ENCODE measurements at regions not wholly inside any gene's neighbourhood (a gene's known extent, or its start where the extent isn't known, plus 50 kb on each side); places are given as distances from the start of the nearest gene placed in this dataset.
A peak's percentile ranks its signal among the peaks of the same experiment; 100 is the strongest.
"Not testable (repeated sequence)": the region's sequence is repeated elsewhere in the genome, so short reads cannot be mapped to it uniquely, and the experiment has no call there.

- DNase-seq (ENCODE audit: low read depth): no peak
- no peak overlapping the region for H3K4me3 ChIP-seq (ENCODE audit: low read length)
- TF ChIP-seq, protein P1, sequence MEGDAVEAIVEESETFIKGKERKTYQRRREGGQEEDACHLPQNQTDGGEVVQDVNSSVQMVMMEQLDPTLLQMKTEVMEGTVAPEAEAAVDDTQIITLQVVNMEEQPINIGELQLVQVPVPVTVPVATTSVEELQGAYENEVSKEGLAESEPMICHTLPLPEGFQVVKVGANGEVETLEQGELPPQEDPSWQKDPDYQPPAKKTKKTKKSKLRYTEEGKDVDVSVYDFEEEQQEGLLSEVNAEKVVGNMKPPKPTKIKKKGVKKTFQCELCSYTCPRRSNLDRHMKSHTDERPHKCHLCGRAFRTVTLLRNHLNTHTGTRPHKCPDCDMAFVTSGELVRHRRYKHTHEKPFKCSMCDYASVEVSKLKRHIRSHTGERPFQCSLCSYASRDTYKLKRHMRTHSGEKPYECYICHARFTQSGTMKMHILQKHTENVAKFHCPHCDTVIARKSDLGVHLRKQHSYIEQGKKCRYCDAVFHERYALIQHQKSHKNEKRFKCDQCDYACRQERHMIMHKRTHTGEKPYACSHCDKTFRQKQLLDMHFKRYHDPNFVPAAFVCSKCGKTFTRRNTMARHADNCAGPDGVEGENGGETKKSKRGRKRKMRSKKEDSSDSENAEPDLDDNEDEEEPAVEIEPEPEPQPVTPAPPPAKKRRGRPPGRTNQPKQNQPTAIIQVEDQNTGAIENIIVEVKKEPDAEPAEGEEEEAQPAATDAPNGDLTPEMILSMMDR (conservative IDR thresholded peaks at IDR 0.05; ENCODE audit: low read length): no peak
Measured at GRCh38 chr16:29237971-29238370, 168.5 kb downstream of the NPIPB11 start.

DNA sequence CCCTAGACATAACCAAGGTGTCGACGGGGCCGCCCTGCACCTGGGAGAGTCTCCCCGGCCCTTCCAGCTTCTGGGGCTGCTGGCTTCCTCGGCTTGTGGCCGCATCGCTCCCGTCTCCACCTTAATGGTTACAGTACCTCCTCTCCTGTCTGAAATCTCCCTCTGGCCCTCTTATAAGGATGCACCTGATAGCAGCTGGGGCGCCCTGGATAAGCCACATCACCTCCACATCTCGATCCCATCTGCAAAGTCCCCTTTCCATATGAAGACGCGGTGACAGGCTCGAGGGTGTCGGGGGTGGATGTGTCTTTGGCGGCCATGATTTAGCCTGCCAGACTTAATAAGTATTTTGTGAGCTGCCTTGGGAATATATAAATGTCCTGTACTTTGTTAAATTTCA lies 169.0 kb downstream of the NPIPB11 start:
- DNase-seq (ENCODE audit: low read depth); H3K4me3 ChIP-seq (ENCODE audit: low read length): not testable (repeated sequence)

GRCh38 chr16:29237023-29237422 lies 169.5 kb downstream of the NPIPB11 start:
- not testable (repeated sequence) for H3K4me3 ChIP-seq (ENCODE audit: low read length); DNase-seq (ENCODE audit: low read depth)

- not testable (repeated sequence) for H3K4me3 ChIP-seq (ENCODE audit: low read length); DNase-seq (ENCODE audit: low read depth)
Measured at GRCh38 chr16:29235836-29236370, 170.6 kb downstream of the NPIPB11 start.

GRCh38 chr16:29234536-29235275 lies 171.8 kb downstream of the NPIPB11 start:
- not testable (repeated sequence) for H3K4me3 ChIP-seq (ENCODE audit: low read length); DNase-seq (ENCODE audit: low read depth)

DNA sequence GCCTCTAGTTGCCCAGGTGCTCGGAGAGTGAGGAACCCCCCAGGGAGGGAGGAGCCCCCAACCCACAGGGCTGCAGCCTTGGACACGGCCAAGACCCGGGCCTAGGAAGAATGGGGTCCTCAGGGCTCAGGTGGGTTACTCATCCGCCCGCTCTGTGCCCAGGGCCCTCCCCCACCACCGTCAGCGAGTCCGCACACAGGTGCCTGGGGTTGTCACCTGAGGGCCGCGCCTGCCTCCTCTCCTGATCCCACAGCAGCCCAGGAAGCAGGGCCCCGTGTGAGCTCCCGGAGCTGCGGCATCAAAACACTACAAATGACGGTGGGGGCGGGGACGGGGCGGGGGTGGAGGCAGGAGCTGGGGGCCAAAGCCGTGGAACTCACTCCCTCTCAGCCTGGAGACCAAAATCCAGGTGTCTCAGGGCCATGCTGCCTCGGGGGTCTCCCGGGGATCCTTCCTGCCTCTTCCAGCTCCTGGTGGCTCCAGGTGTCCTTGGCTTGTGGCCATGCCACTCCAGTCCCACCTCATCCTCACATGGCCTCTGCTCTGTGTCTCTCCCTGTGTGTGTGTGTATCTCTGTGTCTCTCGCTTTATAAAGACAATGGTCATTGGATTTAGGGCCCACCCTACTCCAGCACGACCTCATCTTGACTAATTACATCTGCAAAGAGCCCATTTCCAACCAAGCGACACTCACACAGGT lies 172.7 kb downstream of the NPIPB11 start:
- H3K4me3 ChIP-seq (ENCODE audit: low read length); DNase-seq (ENCODE audit: low read depth): not testable (repeated sequence)

GRCh38 chr16:29232811-29233704 lies 173.5 kb downstream of the NPIPB11 start:
- TF ChIP-seq, protein P1 (conservative IDR thresholded peaks at IDR 0.05; ENCODE audit: low read length): no peak
- no peak overlapping the region for H3K4me3 ChIP-seq (ENCODE audit: low read length)
- DNase-seq (ENCODE audit: low read depth): no peak

- H3K4me3 ChIP-seq (ENCODE audit: low read length); DNase-seq (ENCODE audit: low read depth): not testable (repeated sequence)
Measured at GRCh38 chr16:29232160-29232705, 174.3 kb downstream of the NPIPB11 start.

- peak; percentile 8 for DNase-seq (ENCODE audit: low read depth)
- H3K4me3 ChIP-seq (ENCODE audit: low read length): no peak overlapping the region
- TF ChIP-seq, protein P1 (conservative IDR thresholded peaks at IDR 0.05; ENCODE audit: low read length): no peak
Measured at GRCh38 chr16:29231244-29231643, 175.3 kb downstream of the NPIPB11 start.

DNA sequence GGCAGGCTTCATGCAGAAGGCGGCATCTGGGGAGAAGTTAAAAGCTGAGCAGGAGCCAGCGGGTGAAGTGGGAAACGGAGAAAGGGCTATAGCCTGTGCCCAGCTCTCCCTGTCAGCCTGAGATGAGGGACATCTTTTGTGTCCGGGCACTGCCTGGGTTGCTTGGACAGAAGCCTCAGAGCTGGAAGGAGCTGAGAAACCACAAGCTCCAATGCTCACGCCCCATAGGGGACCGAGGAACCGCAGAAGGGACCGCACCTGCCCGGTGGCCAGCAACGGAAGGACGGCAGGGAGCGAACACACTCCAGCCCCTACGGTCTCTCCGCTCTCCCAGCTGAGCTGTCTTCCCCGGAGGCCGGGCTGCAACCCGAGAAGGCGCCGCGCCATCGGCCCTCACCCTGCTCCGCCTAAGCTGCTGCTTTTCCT lies 175.8 kb downstream of the NPIPB11 start:
- TF ChIP-seq, protein P1 (conservative IDR thresholded peaks at IDR 0.05; ENCODE audit: low read length): no peak
- peak; percentile 23 for DNase-seq (ENCODE audit: low read depth)
- no peak overlapping the region for H3K4me3 ChIP-seq (ENCODE audit: low read length)

- not testable (repeated sequence) for DNase-seq (ENCODE audit: low read depth); H3K4me3 ChIP-seq (ENCODE audit: low read length)
Measured at GRCh38 chr16:29230006-29230668, 176.4 kb downstream of the NPIPB11 start.

DNA sequence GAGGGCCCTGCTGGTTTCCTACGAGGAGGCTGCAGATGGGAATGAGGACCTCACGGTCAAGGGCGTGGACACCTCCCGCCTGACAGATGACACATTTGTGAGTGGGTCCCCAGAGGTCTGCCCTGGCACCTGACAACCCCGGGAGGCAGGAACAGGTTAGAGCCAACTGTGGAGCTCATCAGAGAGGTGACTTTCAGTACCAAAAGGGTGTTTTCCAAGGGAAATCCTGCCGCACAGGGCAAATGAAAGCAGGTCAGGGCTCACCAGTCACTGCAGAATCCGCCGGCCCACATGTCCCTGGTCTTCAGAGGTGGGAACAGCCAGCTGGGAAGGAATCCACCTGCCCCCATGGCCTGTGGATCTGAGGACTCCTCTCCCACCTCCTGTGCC lies 176.9 kb downstream of the NPIPB11 start:
- not testable (repeated sequence) for H3K4me3 ChIP-seq (ENCODE audit: low read length); DNase-seq (ENCODE audit: low read depth)
